ENCODE measurements at regions not wholly inside any gene's neighbourhood (a gene's known extent, or its start where the extent isn't known, plus 50 kb on each side); places are given as distances from the start of the nearest gene placed in this dataset.

GRCh38 chr6:163708466-163708865, 293.9 kb downstream of the QKI start:
- dilution Hi-C loops (cut with HindIII; ENCODE audit: low sequenced_read_pairs, unreplicated experiment): no loop called here
- DNase-seq: no peak
- Histone ChIP-seq H4K5ac (ENCODE audit: low read depth, low read length) (no peak overlapping the region), H3K9ac (ENCODE audit: low read depth, low read length) (no peak overlapping the region), H2BK20ac (ENCODE audit: low read depth, low read length) (no peak overlapping the region), H3K79me1 (ENCODE audit: low read depth in 1 of 2, low read length in 2 of 2) (no peaks in the 10 kb centered on the region), H3K4me1 (ENCODE audit: control insufficient read depth, insufficient read depth, low read length) (0 out of 2 replicates have a peak, but pooled peaks cover 1% of the 10 kb centered on the region), H3K4ac (ENCODE audit: low read depth, low read length) (no peak overlapping the region), H3K4me3 (ENCODE audit: insufficient read depth, low read depth, low read length) (no peak overlapping the region), H3K27ac (ENCODE audit: insufficient read depth, low read length) (no peak overlapping the region), H4K20me1 (ENCODE audit: insufficient read depth, low read length) (no peaks in the 10 kb centered on the region), H3K27me3 (ENCODE audit: control insufficient read depth, insufficient read depth, low read length) (peaks cover 4% of the 10 kb centered on the region), H2AFZ (replicated peaks; ENCODE audit: low read length, poor library complexity) (no peak overlapping the region), H2AK5ac (ENCODE audit: low read depth, low read length) (no peak overlapping the region), H2BK15ac (ENCODE audit: low read depth, low read length) (no peak overlapping the region), H2BK120ac (ENCODE audit: low read depth, low read length) (no peak overlapping the region), H3K36me3 (ENCODE audit: control insufficient read depth, insufficient read depth, low read length) (no peaks in the 10 kb centered on the region), H3K9me3 (ENCODE audit: control insufficient read depth, insufficient read depth, low read length) (0 out of 2 replicates have a peak, but pooled peaks cover 2% of the 10 kb centered on the region), H3K9me1 (ENCODE audit: insufficient read depth, low read length) (no peaks in the 10 kb centered on the region), H4K91ac (ENCODE audit: insufficient read depth, low read depth, low read length) (no peak overlapping the region), H3K23ac (ENCODE audit: low read depth, low read length) (no peak overlapping the region), H3K14ac (replicated peaks; ENCODE audit: low read depth, low read length) (no peak overlapping the region), H4K8ac (ENCODE audit: low read depth in 2 of 2, low read length in 2 of 2) (no peak overlapping the region), H3K4me2 (ENCODE audit: low read depth, low read length) (no peak overlapping the region), H3K56ac (ENCODE audit: extremely low read depth, insufficient read depth, low read length) (no peak overlapping the region), H2BK5ac (ENCODE audit: low read depth, low read length, poor library complexity, severe bottlenecking) (no peak overlapping the region), H3K18ac (ENCODE audit: low read depth, low read length) (no peak overlapping the region), H2AK9ac (replicated peaks; ENCODE audit: low read depth, low read length, poor library complexity) (no peak overlapping the region)
- ChIA-PET POLR2A (ENCODE audit: unreplicated experiment) (no interaction called here), CTCF (interaction anchor here (0.6 to 1.0 kb wide), 2 partner anchors 252 to 261 kb away, joined by 3 read pairs; no protein-coding TSS in a partner anchor)
- no TSS peak for BruUV-seq (replicated peaks)
- WGBS, 2 experiments (ENCODE audit: extremely low coverage in 2 of 2, insufficient read length in 1 of 2): no CpG with 5 or more reads among the region's 7 CpGs
- no peak for TF ChIP-seq MXI1 (IDR thresholded peaks at IDR 0.05; ENCODE audit: borderline replicate concordance, low read depth, low read length)
- no peak for TF ChIP-seq POLR2A (IDR thresholded peaks at IDR 0.05; ENCODE audit: low read depth, low read length)
- TF ChIP-seq CHD1 (IDR thresholded peaks at IDR 0.05; ENCODE audit: low read depth, low read length): no peak
- no peak for TF ChIP-seq RAD21 (IDR thresholded peaks at IDR 0.05; ENCODE audit: low read length)
- TF ChIP-seq CEBPB (IDR thresholded peaks at IDR 0.05; ENCODE audit: low read depth, low read length): no peak
- TF ChIP-seq NFE2L2 (IDR thresholded peaks at IDR 0.05; ENCODE audit: low read depth, low read length): no peak
- no peak for TF ChIP-seq MAFK (IDR thresholded peaks at IDR 0.05; ENCODE audit: low read depth, low read length)
- no peak for TF ChIP-seq RFX5 (IDR thresholded peaks at IDR 0.05; ENCODE audit: low read depth, low read length)
- no peak for TF ChIP-seq MAZ (IDR thresholded peaks at IDR 0.05; ENCODE audit: borderline replicate concordance, low read depth, low read length)
- TF ChIP-seq RCOR1 (IDR thresholded peaks at IDR 0.05; ENCODE audit: insufficient replicate concordance, low read length): no peak
- TF ChIP-seq CTCF (conservative IDR thresholded peaks at IDR 0.05; ENCODE audit: low read depth, low read length): no peak
- no peak for TF ChIP-seq ELK1 (IDR thresholded peaks at IDR 0.05; ENCODE audit: borderline replicate concordance, low read depth, low read length)
- TF ChIP-seq USF2 (IDR thresholded peaks at IDR 0.05; ENCODE audit: low read depth, low read length): no peak
- TF ChIP-seq BHLHE40 (IDR thresholded peaks at IDR 0.05; ENCODE audit: low read depth, low read length): no peak
- TF ChIP-seq FOS (IDR thresholded peaks at IDR 0.05; ENCODE audit: low read depth, low read length): no peak
- in situ Hi-C loops (cut with MboI; ENCODE audit: low sequenced_read_pairs): no loop called here
- ATAC-seq (ENCODE audit: low read depth): no peak
- intact Hi-C loops (cut with micrococcal nuclease): no loop called here

Data from IMR-90 (cell line).